Keratinocyte (primary cell): ENCODE measurements at regions not wholly inside any gene's neighbourhood (a gene's known extent, or its start where the extent isn't known, plus 50 kb on each side); places are given as distances from the start of the nearest gene placed in this dataset.

Source experiments
- DNase-seq: peaks from one replicate; pipeline ENCODE4 v3.0.0-alpha.2; 2011; ENCODE audit warnings: low read depth, missing footprints, low spot score
- FAIRE-seq: peaks from 2 replicates; lab custom pipeline; 2011; peaks lifted over from hg19 to GRCh38; lab: Jason Lieb, UNC
- H2AFZ ChIP-seq: 2 replicates; pipeline ENCODE4 v1.6.0; 2012; ENCODE audit warnings: low read length, control low read depth, inconsistent platforms; ENCODE audit not compliant: control insufficient read depth
- H3K27ac ChIP-seq: 2 replicates; pipeline ENCODE4 v1.5.1; 2011; ENCODE audit warnings: low read length; ENCODE audit not compliant: control insufficient read depth, insufficient read depth
- H3K27me3 ChIP-seq: 3 replicates; pipeline ENCODE4 v1.6.0; 2011; ENCODE audit warnings: low read length; ENCODE audit not compliant: control insufficient read depth, insufficient read depth; ENCODE audit errors: extremely low read depth
- H3K36me3 ChIP-seq, 2 experiments: 2 replicates in 1 of 2; 3 replicates in 1 of 2; pipeline ENCODE4 v1.5.1; 2011; ENCODE audit warnings: low read length in 2 of 2, mild to moderate bottlenecking in 1 of 2; ENCODE audit not compliant: control insufficient read depth in 2 of 2, insufficient read depth in 2 of 2; ENCODE audit errors: extremely low read depth in 1 of 2
- H3K4me1 ChIP-seq: 3 replicates; pipeline ENCODE4 v1.5.1; 2011; ENCODE audit warnings: low read length; ENCODE audit not compliant: control insufficient read depth, insufficient read depth; ENCODE audit errors: extremely low read depth
- H3K4me2 ChIP-seq: 3 replicates; pipeline ENCODE4 v1.6.0; 2011; ENCODE audit warnings: low read depth, low read length; ENCODE audit not compliant: control insufficient read depth, insufficient read depth; ENCODE audit errors: extremely low read depth
- H3K4me3 ChIP-seq, 3 experiments: fragments of 200-600 bp in 1 of 3; sonication (generic) in 1 of 3; 2 replicates in 2 of 3; 3 replicates in 1 of 3; pipeline ENCODE4 v1.5.1; 2011 to 2016; ENCODE audit warnings: low read length in 3 of 3, mild to moderate bottlenecking in 3 of 3, control low read depth in 2 of 3, inconsistent platforms in 1 of 3, low read depth in 1 of 3, mixed read lengths in 1 of 3, mixed run types in 1 of 3, moderate library complexity in 1 of 3; ENCODE audit not compliant: control insufficient read depth in 2 of 3, insufficient read depth in 2 of 3; ENCODE audit errors: extremely low read depth in 1 of 3
- H3K79me2 ChIP-seq: 2 replicates; pipeline ENCODE4 v1.6.0; 2012; ENCODE audit warnings: low read length; ENCODE audit not compliant: control insufficient read depth, insufficient read depth
- H3K9ac ChIP-seq: 3 replicates; pipeline ENCODE4 v1.6.0; 2011; ENCODE audit warnings: low read length; ENCODE audit not compliant: control insufficient read depth, insufficient read depth; ENCODE audit errors: extremely low read depth
- H3K9me1 ChIP-seq: 3 replicates; pipeline ENCODE4 v1.6.0; 2011; ENCODE audit warnings: low read length; ENCODE audit not compliant: control insufficient read depth, insufficient read depth; ENCODE audit errors: extremely low read depth
- H3K9me3 ChIP-seq: 2 replicates; pipeline ENCODE4 v1.5.1; 2012; ENCODE audit warnings: low read depth, low read length; ENCODE audit not compliant: control insufficient read depth
- H4K20me1 ChIP-seq: 3 replicates; pipeline ENCODE4 v1.6.0; 2011; ENCODE audit warnings: low read length; ENCODE audit not compliant: control insufficient read depth, insufficient read depth; ENCODE audit errors: extremely low read depth
- EZH2 ChIP-seq: IDR thresholded peaks from one replicate; pipeline ENCODE4 v1.6.1; 2012; ENCODE audit warnings: inconsistent platforms, mild to moderate bottlenecking, low read length, moderate library complexity
- dilution Hi-C: fragments of 300-500 bp; cut with MboI; formaldehyde crosslinking; loops from one replicate; pipeline ENCODE4 v1.7.0; 2020; ENCODE audit warnings: low sequenced_read_pairs; ENCODE audit not compliant: extremely low pct_ligation_motif_present
- TF ChIP-seq, protein P1 (sequence below), 3 experiments: IDR thresholded peaks in 1 of 3; conservative IDR thresholded peaks in 1 of 3; optimal IDR thresholded peaks in 1 of 3; 2 replicates in 2 of 3; 3 replicates in 1 of 3; pipeline versions ENCODE3 to v1.5.1; 2011; ENCODE audit warnings: low read length in 3 of 3, mild to moderate bottlenecking in 3 of 3, moderate library complexity in 2 of 3, control low read depth in 1 of 3, inconsistent platforms in 1 of 3; ENCODE audit not compliant: insufficient read depth in 2 of 3; ENCODE audit errors: extremely low read depth in 1 of 3

DNA sequence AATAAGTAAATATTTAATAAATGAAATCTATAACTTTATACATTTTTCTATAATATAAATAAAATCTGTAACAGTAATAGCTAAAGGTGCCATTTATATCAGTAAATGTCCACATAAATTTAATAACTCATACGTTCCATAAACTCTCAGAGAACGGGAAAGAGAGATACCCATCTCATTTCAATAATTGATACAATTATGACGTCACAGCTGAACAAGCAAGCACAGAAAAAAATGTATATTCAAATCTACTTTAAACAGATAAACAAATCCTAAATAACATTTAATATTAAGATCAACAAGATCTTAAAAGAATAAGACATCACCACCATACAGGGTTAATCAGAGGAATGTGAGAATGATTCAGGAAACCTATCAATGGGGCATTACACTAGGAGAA, 1136.5 kb downstream of the TBC1D22A start:
- no peak overlapping the region for H3K4me3 ChIP-seq
- TF ChIP-seq, protein P1, sequence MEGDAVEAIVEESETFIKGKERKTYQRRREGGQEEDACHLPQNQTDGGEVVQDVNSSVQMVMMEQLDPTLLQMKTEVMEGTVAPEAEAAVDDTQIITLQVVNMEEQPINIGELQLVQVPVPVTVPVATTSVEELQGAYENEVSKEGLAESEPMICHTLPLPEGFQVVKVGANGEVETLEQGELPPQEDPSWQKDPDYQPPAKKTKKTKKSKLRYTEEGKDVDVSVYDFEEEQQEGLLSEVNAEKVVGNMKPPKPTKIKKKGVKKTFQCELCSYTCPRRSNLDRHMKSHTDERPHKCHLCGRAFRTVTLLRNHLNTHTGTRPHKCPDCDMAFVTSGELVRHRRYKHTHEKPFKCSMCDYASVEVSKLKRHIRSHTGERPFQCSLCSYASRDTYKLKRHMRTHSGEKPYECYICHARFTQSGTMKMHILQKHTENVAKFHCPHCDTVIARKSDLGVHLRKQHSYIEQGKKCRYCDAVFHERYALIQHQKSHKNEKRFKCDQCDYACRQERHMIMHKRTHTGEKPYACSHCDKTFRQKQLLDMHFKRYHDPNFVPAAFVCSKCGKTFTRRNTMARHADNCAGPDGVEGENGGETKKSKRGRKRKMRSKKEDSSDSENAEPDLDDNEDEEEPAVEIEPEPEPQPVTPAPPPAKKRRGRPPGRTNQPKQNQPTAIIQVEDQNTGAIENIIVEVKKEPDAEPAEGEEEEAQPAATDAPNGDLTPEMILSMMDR (optimal IDR thresholded peaks at IDR 0.05 in 1 of 3, IDR thresholded peaks at IDR 0.05 in 1 of 3, conservative IDR thresholded peaks at IDR 0.05 in 1 of 3; ENCODE audit: extremely low read depth in 1 of 3, insufficient read depth in 2 of 3, low read length in 3 of 3) = no peak
- no peak for TF ChIP-seq EZH2
- no peak overlapping the region for H3K9ac ChIP-seq
- H3K4me1 ChIP-seq = no peaks in the 10 kb centered on the region
- H3K27me3 ChIP-seq = no peaks in the 10 kb centered on the region
- no peak overlapping the region for H3K4me2 ChIP-seq
- dilution Hi-C loops = no loop called here
- H3K36me3 ChIP-seq = no peaks in the 10 kb centered on the region
- DNase-seq (no peak), FAIRE-seq (no peak)
- H4K20me1 ChIP-seq = no peaks in the 10 kb centered on the region
- H3K9me1 ChIP-seq = no peaks in the 10 kb centered on the region
- H3K9me3 ChIP-seq = no peaks in the 10 kb centered on the region
- no peak overlapping the region for H3K27ac ChIP-seq
- no peaks in the 10 kb centered on the region for H3K79me2 ChIP-seq
- no peak overlapping the region for H2AFZ ChIP-seq

DNA sequence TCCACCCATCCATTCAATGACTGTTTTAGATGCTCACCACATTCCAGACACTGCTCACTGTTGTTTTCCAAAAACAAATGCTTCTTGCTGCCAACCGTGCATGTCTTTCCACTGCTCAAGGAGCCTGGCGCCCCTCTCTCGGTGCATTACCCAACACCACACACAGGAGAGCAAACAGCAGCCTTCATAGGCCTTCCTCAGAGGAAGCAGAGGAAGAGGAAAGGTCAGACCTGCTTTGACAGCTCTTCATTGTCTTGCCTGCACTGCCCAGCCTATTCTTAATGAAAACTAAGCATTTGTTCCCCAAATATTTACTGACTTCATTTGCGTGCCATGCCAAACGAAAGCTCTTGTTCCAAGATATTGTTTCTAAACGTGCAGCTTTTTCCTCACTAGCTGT, 1129.2 kb downstream of the TBC1D22A start:
- Histone ChIP-seq H4K20me1 (no peaks in the 10 kb centered on the region), H2AFZ (no peak overlapping the region), H3K79me2 (no peaks in the 10 kb centered on the region), H3K4me1 (no peaks in the 10 kb centered on the region), H3K9me3 (no peaks in the 10 kb centered on the region), H3K9ac (no peak overlapping the region), H3K9me1 (no peaks in the 10 kb centered on the region), H3K27me3 (no peaks in the 10 kb centered on the region), H3K27ac (no peak overlapping the region), H3K4me3 (no peak overlapping the region), H3K4me2 (no peak overlapping the region), H3K36me3 (no peaks in the 10 kb centered on the region)
- no peak for FAIRE-seq
- no peak for DNase-seq
- TF ChIP-seq, protein P1 (optimal IDR thresholded peaks at IDR 0.05 in 1 of 3, IDR thresholded peaks at IDR 0.05 in 1 of 3, conservative IDR thresholded peaks at IDR 0.05 in 1 of 3; ENCODE audit: extremely low read depth in 1 of 3, insufficient read depth in 2 of 3, low read length in 3 of 3) = no peak
- TF ChIP-seq EZH2 = no peak
- dilution Hi-C loops = no loop called here
